Putamen (tissue), 1 donor: ENCODE measurements at regions not wholly inside any gene's neighbourhood (a gene's known extent, or its start where the extent isn't known, plus 50 kb on each side); places are given as distances from the start of the nearest gene placed in this dataset.
"Not testable (repeated sequence)": the region's sequence is repeated elsewhere in the genome, so short reads cannot be mapped to it uniquely, and the experiment has no call there.

ENCODE experiments used
- DNase-seq: peaks from one replicate; pipeline ENCODE4 v3.0.0-alpha.2; 2016; ENCODE audit warnings: low spot score

- no peak for DNase-seq
Observed at GRCh38 chr7:106448992-106449859, 164.4 kb upstream of the NAMPT start.

GRCh38 chr7:106448346-106448991, 163.7 kb upstream of the NAMPT start:
- DNase-seq = no peak

GRCh38 chr7:106447318-106447847, 162.6 kb upstream of the NAMPT start:
- no peak for DNase-seq

GRCh38 chr7:106445366-106445765, 160.6 kb upstream of the NAMPT start:
- not testable (repeated sequence) for DNase-seq

GRCh38 chr7:106444068-106444655, 159.4 kb upstream of the NAMPT start:
- no peak for DNase-seq

- no peak for DNase-seq
Observed at GRCh38 chr7:106443156-106443555, 158.4 kb upstream of the NAMPT start.

- DNase-seq = no peak
Observed at GRCh38 chr7:106442476-106442875, 157.7 kb upstream of the NAMPT start.

- DNase-seq = not testable (repeated sequence)
Observed at GRCh38 chr7:106441343-106441742, 156.6 kb upstream of the NAMPT start.

- not testable (repeated sequence) for DNase-seq
Observed at GRCh38 chr7:106436933-106437332, 152.2 kb upstream of the NAMPT start.

- no peak for DNase-seq
Observed at GRCh38 chr7:106433377-106433776, 148.6 kb upstream of the NAMPT start.

GRCh38 chr7:106430535-106431455, 146.0 kb upstream of the NAMPT start:
- no peak for DNase-seq

- no peak for DNase-seq
Observed at GRCh38 chr7:106430103-106430502, 145.3 kb upstream of the NAMPT start.

GRCh38 chr7:106426803-106427202, 142.0 kb upstream of the NAMPT start:
- DNase-seq = no peak

- DNase-seq = peak; percentile 24
Observed at GRCh38 chr7:106425017-106425719, 140.4 kb upstream of the NAMPT start.

GRCh38 chr7:106424476-106425016, 139.8 kb upstream of the NAMPT start:
- DNase-seq = no peak

- no peak for DNase-seq
Observed at GRCh38 chr7:106423821-106424475, 139.2 kb upstream of the NAMPT start.

- DNase-seq = no peak
Observed at GRCh38 chr7:106423111-106423510, 138.3 kb upstream of the NAMPT start.

GRCh38 chr7:106421181-106421762, 136.5 kb upstream of the NAMPT start:
- peak; percentile 77 for DNase-seq

GRCh38 chr7:106420736-106421135, 136.0 kb upstream of the NAMPT start:
- no peak for DNase-seq

- DNase-seq = no peak
Observed at GRCh38 chr7:106420210-106420609, 135.4 kb upstream of the NAMPT start.
